Fibroblast of skin of back (primary cell): ENCODE measurements at regions not wholly inside any gene's neighbourhood (a gene's known extent, or its start where the extent isn't known, plus 50 kb on each side); places are given as distances from the start of the nearest gene placed in this dataset.
A peak's percentile ranks its signal among the peaks of the same experiment; 100 is the strongest.

Experiments used
- DNase-seq: peaks from one replicate; pipeline ENCODE4 v3.0.0-alpha.2; 2013

DNA sequence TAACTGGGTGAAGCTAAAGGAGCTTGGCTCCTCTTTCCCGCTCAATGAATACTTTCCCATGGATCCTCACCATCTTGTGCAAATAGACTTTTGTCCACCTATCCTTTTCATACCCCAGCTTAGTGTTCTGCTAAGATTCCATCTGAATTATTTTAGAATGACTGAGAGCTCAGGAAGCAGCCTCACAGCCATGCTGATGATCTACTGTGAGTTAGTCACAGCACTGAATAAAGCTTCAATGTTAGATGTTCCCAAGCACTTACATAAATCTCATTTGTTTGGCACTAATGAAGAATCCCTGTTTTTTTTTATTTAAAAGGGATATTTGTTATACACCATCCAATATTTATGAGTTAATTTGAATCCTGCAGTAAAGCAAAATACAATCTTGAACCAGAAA, 317.6 kb upstream of the TRPC7 start:
- peak; percentile 39 for DNase-seq

DNA sequence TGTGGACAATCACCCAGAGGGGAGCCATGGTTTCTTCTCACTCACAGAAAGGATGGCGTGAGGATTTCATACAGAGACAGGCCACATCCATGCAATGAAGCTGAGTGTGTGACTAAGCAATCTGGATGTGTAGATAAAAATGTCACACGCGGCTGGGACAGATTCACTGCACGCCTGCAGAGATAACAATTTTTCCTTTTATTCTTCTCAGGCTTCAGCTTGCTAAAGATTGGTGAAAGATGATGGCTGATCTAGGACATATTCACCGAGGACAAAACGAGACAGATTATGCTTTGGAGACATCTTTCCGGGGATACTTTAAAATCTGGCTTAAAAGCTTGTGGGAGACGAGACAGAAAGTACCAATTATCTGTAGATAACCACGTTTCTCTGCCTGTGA, 313.9 kb upstream of the TRPC7 start:
- DNase-seq: peak; percentile 52

DNA sequence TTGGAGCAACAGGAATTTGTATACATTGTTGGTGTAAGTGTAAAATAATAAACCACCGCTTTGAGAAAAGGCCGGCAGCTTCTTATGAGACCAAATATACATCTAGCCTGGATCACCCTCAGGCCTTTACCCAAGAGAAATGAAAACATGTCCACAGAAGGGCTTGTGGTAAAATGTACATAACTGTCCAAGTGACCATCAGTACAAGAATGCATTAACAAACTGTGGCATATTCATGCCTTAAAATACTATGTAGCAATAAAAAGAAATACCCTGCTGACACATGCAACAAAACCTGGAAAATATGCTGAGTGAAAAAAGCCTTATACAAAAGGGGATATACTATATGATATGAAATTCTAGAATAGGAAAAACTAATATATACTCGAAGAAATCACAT, 311.9 kb upstream of the TRPC7 start:
- DNase-seq: peak; percentile 91

DNA sequence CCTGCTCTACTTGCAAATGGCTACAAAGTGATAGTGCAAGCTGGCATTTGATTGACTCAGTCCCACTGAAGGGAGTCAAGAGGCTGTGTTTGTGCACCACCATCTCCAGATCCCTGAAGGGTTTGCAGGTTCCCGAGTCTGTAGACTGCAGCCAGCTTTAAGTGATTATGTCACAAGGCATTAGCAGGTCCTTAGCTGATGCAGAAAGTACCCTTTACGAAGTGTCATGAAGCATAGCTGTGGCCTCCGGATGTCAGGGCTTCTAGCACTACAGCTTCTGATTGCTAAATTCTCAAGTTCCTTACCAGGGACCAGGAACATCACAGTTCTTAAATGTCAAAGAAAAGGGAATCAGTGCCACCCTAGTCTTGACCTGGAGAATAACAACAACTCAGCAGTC, 311.3 kb upstream of the TRPC7 start:
- peak; percentile 29 for DNase-seq

DNA sequence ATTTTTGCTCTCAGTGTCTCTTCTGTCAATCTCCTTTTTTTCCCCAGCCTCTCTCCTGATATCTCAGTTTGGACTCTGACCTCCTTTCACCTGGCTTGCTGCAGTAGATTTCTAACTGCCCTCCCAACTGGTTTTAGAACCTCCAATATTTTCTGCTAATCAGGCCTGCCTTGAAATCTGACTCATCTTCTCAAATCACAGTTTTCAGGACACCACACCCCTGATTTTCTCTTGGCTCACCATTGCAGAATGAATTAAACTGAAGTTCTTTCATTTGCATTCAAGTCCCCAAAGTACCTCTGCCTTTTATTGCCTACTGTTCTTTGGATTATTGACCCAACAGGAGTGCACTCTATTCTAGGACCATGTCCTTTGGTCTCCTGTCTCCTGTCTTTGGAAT, 310.4 kb upstream of the TRPC7 start:
- peak; percentile 16 for DNase-seq

DNA sequence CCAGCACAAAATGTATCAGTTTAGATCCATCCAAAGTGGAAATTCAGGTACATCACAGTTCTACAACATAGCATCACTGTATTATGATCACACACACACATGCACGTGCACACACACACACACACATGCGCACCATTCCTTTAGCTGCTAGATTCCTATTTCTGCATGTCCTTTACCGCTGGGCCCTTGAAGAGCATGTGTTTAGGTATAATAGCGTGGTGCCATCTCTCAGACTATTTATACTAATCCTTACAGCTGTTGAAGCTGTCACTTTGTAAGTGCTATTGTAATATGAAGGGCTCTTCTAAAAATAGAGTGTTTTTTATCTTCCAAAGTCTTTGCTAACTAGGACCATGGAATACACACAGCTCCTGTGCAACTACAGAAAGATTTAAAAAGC, 308.8 kb upstream of the TRPC7 start:
- no peak for DNase-seq

DNA sequence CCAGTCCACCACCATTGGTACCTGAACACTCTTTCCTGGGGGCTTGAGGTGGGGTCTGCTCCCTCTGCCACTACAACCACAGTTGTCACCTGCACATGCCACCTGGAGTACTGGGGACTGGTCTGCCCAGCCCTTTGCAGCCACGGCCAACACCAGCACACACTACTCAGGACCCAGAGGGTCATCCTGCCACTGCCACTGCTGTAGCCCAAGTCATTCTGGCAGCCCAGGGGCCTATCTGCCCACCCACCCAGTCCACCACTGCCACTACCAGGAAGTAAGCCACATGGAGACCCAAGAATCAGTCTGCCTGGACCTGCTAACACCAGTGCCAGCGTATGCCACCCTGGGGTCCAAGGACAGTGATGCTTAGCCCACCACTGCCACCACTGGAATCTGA, 302.4 kb upstream of the TRPC7 start:
- no peak for DNase-seq

DNA sequence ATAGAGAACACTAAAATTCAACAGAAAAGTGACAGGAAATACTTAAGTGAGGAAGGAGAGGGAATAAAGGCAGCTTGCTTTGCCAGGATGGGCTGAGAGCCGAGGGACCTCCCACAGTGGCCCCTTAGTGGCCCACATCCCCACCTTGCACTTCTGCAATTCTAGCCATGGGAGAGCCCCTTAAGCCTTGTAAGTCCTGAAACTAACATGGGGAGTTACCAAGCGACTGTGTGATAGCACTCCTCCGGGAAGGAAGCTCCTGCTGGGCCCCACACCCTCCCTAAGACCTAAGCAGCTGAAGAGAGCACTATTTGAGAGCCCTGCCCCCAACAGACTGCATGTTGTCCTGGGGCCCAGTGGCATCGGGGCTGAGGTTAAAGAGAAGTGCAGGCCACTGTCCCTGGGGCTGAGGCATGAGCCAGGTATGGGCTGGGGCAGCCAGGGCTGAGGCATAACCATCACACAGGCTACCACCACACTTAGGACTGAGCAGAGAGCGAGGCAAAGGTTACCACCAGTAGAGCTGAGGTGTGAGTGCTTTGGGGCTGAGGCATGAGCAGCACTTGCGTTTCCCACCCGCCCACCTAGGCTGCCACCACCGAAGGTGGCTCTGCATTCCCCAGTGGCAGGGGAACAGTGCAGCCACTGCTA, 301.8 kb upstream of the TRPC7 start:
- DNase-seq: no peak

DNA sequence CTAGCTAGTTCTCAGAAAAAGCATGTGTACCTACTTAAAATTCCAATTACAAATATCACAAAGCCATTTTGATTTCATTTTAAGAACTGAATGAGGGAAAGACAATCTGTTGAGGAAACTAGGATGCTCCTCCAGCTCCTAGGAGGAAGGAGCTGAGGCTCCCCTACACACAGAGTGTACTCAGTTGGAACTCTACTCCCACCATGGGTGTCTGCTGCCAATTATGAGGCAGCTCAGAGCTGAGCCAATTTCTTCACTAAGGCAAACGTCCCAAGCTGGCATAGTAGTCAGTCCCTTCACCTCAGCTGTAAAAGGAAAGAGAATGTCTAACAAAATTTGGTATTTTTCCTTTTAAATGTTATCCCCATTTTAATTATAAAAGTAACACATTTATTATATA, 300.0 kb upstream of the TRPC7 start:
- DNase-seq: no peak

DNA sequence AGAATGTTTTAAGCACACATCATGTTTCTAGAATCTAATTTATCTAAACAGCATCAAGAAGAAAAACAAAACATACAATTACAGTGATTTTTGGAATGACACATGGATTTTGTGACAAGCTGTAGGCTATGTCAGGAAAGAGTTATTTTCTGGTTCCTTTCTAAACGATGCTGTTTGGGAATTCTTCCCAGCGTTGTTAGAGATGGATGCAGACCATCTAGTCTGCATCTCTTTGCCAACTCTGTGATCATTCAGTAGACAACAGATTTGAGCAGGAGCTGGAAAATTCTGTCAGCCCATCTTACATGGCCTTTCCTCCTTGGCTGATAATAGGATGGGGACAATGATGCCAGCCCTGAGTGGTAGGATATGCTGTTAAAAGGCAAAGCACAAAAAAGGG, 295.7 kb upstream of the TRPC7 start:
- DNase-seq: no peak

DNA sequence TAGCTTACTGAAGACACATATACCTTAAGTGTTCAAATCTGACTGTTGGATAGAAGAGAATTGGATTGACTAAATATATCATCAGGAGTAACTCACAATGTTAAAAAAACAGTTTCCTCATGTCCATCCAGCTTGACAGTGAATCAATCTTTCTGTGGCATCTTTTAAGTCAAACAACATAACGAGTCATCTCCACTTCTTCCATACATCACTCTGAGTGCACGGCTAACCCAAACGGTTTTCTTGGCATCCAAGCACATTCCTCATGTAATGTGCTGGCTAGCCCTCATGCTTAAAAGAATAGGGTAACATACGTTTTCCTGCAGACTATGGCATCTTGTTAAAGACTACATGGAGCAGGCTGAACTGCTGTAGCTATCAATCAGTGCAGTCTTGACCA, 291.5 kb upstream of the TRPC7 start:
- peak; percentile 80 for DNase-seq

DNA sequence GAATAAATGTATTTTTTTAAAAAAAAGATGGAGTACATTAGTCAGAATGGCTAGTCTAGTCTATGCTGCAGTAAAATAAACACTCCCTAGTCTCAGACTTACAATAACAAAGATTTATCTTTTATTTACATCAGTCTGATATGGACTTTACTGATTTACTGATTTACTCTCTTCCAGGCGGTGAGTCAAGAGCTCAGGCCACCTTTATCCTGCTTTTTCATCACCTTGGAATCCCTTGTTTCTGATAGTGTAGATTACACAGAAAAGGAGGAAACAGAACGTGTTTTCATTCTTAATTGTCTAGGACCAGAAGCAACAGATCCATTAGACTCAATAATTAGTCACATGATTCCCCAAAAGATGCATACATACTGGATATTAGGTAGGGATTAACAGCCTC, 290.1 kb upstream of the TRPC7 start:
- peak; percentile 39 for DNase-seq

DNA sequence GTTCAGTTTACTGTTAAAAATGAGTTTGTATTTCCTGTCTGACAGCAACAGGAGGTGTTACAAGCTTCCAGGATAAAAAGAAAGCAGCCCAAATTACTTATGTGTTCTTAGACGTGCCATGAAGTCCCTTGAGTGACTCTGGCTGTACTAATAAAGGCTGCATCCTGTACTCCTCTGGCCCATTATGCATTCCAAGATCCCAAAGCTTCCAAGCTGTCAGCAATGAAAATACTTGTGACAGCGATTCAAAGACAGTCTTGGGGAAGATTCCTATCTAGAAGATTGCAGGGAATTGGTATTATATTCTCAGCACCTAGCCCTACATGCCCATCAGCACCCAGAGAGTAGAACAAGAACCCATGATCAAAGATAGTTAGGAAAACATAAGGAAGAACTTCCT, 281.6 kb upstream of the TRPC7 start:
- DNase-seq: no peak

DNA sequence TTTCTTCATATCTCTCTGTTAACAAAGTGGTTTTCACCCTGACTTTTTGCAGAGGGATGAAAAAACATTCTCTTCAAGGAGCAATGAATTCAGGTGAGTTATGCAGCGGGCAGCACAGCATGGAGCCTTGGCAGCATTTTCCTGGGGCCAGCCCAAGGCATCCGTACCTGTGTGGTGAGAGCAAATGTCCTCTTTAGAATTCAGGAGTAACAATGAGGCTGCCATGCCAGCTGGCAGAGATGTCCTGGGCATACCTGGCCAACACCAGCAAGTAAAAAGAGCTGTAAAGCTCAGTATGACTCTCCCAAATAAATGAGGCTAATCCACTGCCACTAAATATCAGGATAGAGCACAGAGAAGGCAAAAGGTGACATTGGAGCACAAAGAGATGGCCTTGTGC, 277.6 kb upstream of the TRPC7 start:
- no peak for DNase-seq

DNA sequence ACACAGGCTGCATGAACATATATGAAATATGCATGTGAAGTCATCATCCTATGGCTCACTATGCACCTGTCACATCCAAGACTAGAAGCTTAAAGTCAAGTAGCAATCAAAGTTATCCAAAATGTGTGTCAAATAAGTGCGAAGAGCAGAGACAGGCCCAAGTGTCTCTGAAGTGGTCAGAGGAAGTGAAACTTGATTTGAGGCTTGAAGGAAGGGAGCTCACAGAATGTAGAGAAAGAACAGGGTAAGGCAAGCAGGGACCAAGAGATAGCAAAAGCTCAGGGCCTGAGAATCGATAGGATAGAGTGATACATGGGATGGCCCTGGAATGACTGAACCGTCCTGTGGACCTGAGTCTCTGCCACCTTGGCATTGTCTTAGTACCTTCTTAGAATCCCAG, 274.3 kb upstream of the TRPC7 start:
- DNase-seq: no peak

DNA sequence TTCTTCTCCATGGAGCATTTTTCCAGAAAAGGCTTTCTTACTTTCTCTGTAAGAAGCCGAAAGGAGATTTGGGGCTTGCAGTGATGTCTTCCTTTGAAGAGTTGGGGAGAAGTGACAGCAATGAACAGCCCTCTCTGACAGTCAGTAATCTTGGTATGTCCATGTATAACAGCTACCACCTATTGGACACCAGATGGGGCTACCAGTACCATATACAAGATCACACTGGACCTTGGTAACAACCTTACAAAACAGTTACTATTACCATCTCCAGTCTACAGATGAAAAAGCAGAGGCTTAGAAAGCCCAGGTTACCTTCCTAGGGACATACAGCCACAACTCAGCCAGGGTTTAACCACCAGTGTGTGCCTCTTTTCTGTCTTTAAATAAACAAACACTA, 272.7 kb upstream of the TRPC7 start:
- DNase-seq: peak; percentile 22

DNA sequence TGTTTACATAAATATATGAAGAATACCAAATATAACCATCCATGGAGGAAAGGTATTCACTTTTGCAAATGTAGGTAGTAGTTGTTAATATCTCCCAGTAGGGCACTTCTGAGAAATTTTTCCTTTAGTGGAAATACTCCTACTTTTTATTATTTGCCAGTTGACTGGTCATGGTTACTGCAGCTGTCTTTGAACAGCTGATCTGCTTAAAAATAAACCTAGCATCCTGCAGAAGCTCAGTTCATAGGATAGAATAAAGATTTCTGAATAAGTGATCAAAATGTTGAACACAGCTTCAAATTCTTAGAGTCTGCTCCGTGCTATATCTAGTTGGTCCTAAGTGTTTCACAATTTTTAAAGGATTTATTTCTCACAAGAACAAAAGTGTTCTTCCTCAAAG, 270.7 kb upstream of the TRPC7 start:
- no peak for DNase-seq

DNA sequence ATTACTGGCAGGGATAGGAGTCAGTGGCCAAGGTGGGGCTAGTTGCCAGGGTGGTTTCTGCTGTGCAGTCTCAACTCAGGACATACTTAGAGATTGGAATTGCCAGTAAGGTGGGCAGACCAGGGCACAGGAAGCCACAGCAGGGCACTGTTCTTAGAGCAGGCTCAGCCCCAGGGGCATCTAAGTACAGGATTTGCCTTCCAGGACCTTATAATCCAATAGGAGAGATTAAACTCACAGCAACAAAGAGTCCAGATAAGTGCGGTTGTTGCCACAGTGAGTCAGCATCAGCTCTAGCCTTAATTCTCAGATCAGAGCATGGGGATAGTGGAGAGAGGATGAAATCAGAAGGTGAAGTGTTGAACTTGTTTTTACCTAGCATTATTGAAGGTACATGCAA, 265.8 kb upstream of the TRPC7 start:
- DNase-seq: no peak

DNA sequence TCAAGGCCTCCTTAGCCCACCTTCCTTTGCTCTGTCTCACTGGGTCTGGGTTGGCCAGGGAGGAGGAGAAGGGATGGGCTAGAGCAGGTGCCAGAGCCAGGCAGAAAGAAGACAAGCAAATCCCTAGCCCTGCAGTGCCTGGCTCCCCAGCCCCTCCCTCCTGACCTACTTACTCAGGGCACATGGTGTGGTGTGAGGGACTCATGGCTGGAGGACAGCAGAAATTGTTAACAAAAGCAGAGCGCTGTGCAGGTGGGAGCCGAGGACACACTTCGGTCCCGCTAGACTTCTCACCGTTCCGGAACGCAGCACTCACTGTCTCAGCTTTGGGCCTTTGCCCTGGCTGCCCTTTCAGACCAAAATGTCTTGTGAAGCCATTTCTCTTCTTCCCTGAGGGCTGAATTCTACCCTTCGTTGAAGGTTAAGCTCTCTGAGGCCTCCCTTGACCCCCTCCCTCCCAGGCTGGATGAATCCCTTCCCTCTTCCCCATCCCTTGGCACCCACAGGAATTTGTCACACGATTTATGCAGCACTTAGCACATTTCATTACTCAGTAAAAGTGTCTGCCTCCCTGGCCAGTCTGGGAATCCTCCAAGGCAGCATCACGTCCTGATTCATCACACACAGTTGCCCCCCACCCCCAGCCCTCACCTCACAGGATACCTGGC, 263.9 kb upstream of the TRPC7 start:
- no peak for DNase-seq

DNA sequence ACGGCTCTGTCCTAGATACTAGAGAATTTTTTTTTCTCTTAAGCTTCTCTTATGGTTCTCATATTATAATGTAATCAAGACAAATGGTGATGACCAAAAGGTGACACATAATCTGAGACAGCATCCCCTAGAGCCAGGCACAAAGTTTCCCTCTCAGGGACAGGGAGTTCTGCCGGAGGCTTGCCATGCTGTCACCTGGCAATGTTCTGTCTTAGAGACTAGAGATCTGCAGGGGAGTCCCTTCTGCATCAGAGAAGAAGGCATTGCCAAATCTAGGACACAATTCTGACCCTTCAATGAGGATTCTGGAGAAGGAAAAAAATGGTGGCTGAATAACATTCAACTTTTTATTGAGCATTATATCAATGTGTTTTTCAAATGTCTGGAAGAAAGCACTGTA, 261.2 kb upstream of the TRPC7 start:
- no peak for DNase-seq

DNA sequence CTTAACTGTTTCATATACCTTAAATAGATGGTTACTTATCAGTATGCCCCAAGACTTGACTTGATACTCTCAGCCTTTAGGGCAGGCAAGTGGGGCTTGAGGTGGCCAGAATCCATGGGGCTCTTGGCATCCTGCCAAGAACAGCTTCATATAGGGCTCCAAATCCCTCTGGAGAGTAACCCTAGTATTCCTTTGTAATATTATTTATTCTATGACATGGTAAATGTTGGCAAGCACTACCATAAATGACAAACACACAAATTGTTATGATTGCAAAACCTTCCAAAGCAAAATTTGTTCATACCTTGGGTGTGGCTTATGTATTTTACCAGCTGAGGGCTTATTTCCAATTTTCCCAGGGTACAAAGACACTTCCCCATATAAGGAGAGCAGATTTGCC, 257.4 kb upstream of the TRPC7 start:
- no peak for DNase-seq

DNA sequence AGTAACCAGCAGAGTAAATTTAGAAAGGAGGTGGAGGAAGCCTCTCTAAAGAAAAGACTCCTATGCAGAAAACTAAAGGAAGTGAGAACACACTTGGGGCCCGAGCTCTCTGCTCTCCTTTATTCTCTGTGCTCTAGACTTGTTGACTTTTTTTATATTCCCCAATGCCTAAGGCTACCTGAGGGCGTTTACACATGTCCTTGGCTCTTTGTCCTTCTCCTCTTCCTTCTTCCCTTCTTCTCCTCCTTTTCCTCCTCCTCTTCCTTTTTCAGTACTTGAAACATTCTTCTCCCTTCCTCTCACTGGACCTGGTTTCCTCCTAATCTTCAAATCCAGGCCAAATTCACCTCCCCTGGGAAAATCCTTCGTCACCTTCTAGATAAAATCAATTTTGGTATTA, 256.4 kb upstream of the TRPC7 start:
- DNase-seq: no peak

DNA sequence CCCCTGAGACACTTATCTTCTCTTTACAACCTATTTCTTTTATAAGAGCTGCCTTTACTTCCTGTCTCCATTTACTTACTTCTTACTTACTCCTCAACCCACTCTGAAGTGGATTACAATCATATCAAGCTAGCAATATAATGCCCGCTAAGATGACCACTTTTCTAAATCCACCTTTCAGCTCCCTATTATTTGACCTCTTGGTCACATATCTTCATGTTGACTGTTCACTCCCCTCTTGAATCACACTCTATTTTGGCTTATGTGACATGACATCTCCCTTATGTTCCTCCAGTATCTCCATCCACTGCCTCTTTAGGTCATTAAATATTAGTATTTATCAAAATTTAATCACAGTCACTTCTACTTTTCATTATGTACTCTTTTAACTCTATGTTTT, 255.3 kb upstream of the TRPC7 start:
- no peak for DNase-seq

DNA sequence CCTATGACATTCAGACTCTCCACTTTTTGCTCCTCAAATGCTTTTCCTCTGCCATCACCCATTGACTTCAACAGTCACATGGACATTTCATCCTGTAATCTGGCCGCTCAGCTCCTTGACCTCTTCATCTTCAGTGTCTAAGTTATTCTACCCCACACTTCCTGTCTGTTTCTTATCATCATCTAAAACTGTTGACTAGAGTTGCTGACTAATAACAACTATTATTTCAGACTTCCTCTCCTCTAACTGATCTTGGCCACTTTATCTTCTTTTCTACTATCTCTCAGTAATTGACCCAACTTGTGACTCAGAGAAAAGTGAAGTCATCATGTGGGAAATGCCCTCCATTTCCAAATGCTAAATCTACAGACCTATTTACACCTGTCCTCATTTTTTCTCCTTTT, 254.7 kb upstream of the TRPC7 start:
- peak; percentile 44 for DNase-seq

DNA sequence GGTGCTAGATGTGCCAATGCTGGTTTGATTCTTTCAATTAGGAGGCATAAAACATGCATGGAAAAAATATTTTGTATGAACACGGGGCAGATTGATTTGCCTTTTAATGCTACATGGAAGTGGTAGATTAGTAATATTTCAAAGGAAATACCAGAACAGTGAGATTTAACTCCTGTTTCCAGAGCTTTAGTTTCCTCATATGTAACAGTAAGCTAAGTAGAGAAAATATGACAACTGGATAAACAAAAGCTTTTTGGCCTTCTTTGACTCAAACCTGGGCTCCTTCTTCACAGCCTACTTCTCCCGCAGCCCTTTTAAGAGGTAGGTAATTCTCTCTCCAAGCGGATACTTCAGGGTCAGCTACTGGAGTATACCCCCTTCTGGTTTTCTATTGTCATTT, 254.2 kb upstream of the TRPC7 start:
- no peak for DNase-seq
